ENCODE measurements at regions not wholly inside any gene's neighbourhood (a gene's known extent, or its start where the extent isn't known, plus 50 kb on each side); places are given as distances from the start of the nearest gene placed in this dataset.
"Not testable (repeated sequence)": the region's sequence is repeated elsewhere in the genome, so short reads cannot be mapped to it uniquely, and the experiment has no call there.

DNA sequence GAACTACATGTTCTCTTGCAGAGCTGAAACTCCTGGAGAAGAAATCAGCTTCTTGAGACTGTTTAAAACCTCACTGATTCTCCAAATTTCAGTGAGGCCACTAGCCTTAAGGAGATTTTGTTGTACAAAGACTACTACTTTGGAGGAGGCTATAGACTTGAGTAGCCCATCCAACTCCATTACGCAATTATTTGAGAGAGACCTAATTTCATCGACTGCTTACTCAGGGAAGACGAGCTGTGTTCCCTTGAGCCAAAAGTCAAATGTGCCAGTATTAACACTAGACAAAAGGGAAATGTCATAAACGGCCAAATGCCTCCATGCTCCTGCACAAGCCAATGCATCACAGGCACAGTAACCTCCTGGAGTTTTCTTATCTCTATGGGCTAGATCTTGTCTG is 182.8 kb upstream of the SESN3 start:
- ChIA-PET CTCF (no interaction called here), POLR2A (no interaction called here)
- TF ChIP-seq, protein P1, sequence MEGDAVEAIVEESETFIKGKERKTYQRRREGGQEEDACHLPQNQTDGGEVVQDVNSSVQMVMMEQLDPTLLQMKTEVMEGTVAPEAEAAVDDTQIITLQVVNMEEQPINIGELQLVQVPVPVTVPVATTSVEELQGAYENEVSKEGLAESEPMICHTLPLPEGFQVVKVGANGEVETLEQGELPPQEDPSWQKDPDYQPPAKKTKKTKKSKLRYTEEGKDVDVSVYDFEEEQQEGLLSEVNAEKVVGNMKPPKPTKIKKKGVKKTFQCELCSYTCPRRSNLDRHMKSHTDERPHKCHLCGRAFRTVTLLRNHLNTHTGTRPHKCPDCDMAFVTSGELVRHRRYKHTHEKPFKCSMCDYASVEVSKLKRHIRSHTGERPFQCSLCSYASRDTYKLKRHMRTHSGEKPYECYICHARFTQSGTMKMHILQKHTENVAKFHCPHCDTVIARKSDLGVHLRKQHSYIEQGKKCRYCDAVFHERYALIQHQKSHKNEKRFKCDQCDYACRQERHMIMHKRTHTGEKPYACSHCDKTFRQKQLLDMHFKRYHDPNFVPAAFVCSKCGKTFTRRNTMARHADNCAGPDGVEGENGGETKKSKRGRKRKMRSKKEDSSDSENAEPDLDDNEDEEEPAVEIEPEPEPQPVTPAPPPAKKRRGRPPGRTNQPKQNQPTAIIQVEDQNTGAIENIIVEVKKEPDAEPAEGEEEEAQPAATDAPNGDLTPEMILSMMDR (IDR thresholded peaks at IDR 0.05; ENCODE audit: insufficient read depth in 1 of 2, low read depth in 1 of 2, low read length in 1 of 2, severe bottlenecking in 1 of 2, unreplicated experiment in 1 of 2) = no peak
- Mint-ChIP-seq H3K9me3 (ENCODE audit: unreplicated experiment) (no peaks in the 10 kb centered on the region), H3K27ac (ENCODE audit: unreplicated experiment) (no peak overlapping the region), H3K4me1 (ENCODE audit: low read depth, unreplicated experiment) (no peaks in the 10 kb centered on the region), H3K36me3 (ENCODE audit: insufficient read depth, unreplicated experiment) (no peaks in the 10 kb centered on the region), H3K4me3 (ENCODE audit: unreplicated experiment) (no peak overlapping the region), H3K27me3 (ENCODE audit: insufficient read depth, unreplicated experiment) (peaks cover 3% of the 10 kb centered on the region)
- no peak overlapping the region for H3K4me3 ChIP-seq (ENCODE audit: low read depth, low read length)
- BruUV-seq (replicated peaks) = no TSS peak
- H3K27me3 ChIP-seq (replicated peaks; ENCODE audit: control insufficient read depth, insufficient read depth, low read length) = no peaks in the 10 kb centered on the region
- no peaks in the 10 kb centered on the region for H3K36me3 ChIP-seq (ENCODE audit: control insufficient read depth, insufficient read depth, low read length)
- no peaks in the 10 kb centered on the region; the same call in 1 of the 2 replicates for H3K9me3 ChIP-seq
- DNase-seq = no peak
- no peaks in the 10 kb centered on the region for H3K4me1 ChIP-seq
- intact Hi-C loops (cut with micrococcal nuclease; ENCODE audit: unreplicated experiment) = no loop called here

DNA sequence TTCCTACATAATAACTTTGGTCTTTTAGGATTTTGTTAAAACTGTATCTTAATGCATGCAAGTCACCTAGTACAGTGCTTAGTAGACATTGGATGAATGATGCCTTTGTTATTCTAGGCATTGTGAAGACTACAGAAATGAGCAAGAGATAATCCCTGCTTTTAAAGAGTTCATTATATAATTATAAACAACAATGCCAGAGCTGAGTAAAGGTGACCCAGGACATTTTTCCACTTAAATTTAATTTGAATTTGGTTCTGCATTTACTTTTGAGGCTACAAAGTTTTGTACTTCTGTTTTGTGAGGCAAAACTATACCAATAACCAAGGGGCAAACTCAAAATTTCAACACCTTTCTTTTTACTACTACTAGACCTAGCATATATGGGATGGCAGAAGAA is 182.0 kb upstream of the SESN3 start:
- intact Hi-C loops (cut with micrococcal nuclease; ENCODE audit: unreplicated experiment) = no loop called here
- peaks cover 3% of the 10 kb centered on the region for H3K27me3 Mint-ChIP-seq (ENCODE audit: insufficient read depth, unreplicated experiment)
- H3K9me3 Mint-ChIP-seq (ENCODE audit: unreplicated experiment) = no peaks in the 10 kb centered on the region
- H3K4me1 ChIP-seq = no peaks in the 10 kb centered on the region
- H3K4me3 Mint-ChIP-seq (ENCODE audit: unreplicated experiment) = no peak overlapping the region
- no peak overlapping the region for H3K27ac Mint-ChIP-seq (ENCODE audit: unreplicated experiment)
- ChIA-PET CTCF (no interaction called here), POLR2A (no interaction called here)
- no peaks in the 10 kb centered on the region for H3K36me3 Mint-ChIP-seq (ENCODE audit: insufficient read depth, unreplicated experiment)
- no peak overlapping the region for H3K4me3 ChIP-seq (ENCODE audit: low read depth, low read length)
- no peaks in the 10 kb centered on the region for H3K36me3 ChIP-seq (ENCODE audit: control insufficient read depth, insufficient read depth, low read length)
- no peaks in the 10 kb centered on the region for H3K4me1 Mint-ChIP-seq (ENCODE audit: low read depth, unreplicated experiment)
- BruUV-seq (replicated peaks) = no TSS peak
- no peaks in the 10 kb centered on the region; the same call in 1 of the 2 replicates for H3K9me3 ChIP-seq
- TF ChIP-seq, protein P1 (IDR thresholded peaks at IDR 0.05; ENCODE audit: insufficient read depth in 1 of 2, low read depth in 1 of 2, low read length in 1 of 2, severe bottlenecking in 1 of 2, unreplicated experiment in 1 of 2) = no peak
- H3K27me3 ChIP-seq (replicated peaks; ENCODE audit: control insufficient read depth, insufficient read depth, low read length) = no peaks in the 10 kb centered on the region
- DNase-seq = no peak

- no peak for DNase-seq
- no peaks in the 10 kb centered on the region for H3K4me1 Mint-ChIP-seq (ENCODE audit: low read depth, unreplicated experiment)
- H3K4me1 ChIP-seq = no peaks in the 10 kb centered on the region
- no TSS peak for BruUV-seq (replicated peaks)
- ChIA-PET CTCF (no interaction called here), POLR2A (no interaction called here)
- intact Hi-C loops (cut with micrococcal nuclease; ENCODE audit: unreplicated experiment) = no loop called here
- H3K27ac Mint-ChIP-seq (ENCODE audit: unreplicated experiment) = no peak overlapping the region
- H3K36me3 ChIP-seq (ENCODE audit: control insufficient read depth, insufficient read depth, low read length) = no peaks in the 10 kb centered on the region
- no peak overlapping the region for H3K4me3 Mint-ChIP-seq (ENCODE audit: unreplicated experiment)
- H3K4me3 ChIP-seq (ENCODE audit: low read depth, low read length) = no peak overlapping the region
- H3K27me3 ChIP-seq (replicated peaks; ENCODE audit: control insufficient read depth, insufficient read depth, low read length) = no peaks in the 10 kb centered on the region
- H3K9me3 Mint-ChIP-seq (ENCODE audit: unreplicated experiment) = no peaks in the 10 kb centered on the region
- H3K27me3 Mint-ChIP-seq (ENCODE audit: insufficient read depth, unreplicated experiment) = peaks cover 3% of the 10 kb centered on the region
- H3K36me3 Mint-ChIP-seq (ENCODE audit: insufficient read depth, unreplicated experiment) = no peaks in the 10 kb centered on the region
- no peaks in the 10 kb centered on the region; the same call in 1 of the 2 replicates for H3K9me3 ChIP-seq
- TF ChIP-seq, protein P1 (IDR thresholded peaks at IDR 0.05; ENCODE audit: insufficient read depth in 1 of 2, low read depth in 1 of 2, low read length in 1 of 2, severe bottlenecking in 1 of 2, unreplicated experiment in 1 of 2) = no peak
Measured at GRCh38 chr11:95412074-95412473, 181.1 kb upstream of the SESN3 start.

- H3K4me1 Mint-ChIP-seq (ENCODE audit: low read depth, unreplicated experiment); H3K4me3 Mint-ChIP-seq (ENCODE audit: unreplicated experiment); CTCF ChIA-PET; H3K9me3 Mint-ChIP-seq (ENCODE audit: unreplicated experiment); H3K27ac Mint-ChIP-seq (ENCODE audit: unreplicated experiment); H3K4me1 ChIP-seq; H3K27me3 Mint-ChIP-seq (ENCODE audit: insufficient read depth, unreplicated experiment); DNase-seq; H3K4me3 ChIP-seq (ENCODE audit: low read depth, low read length); intact Hi-C loops (cut with micrococcal nuclease; ENCODE audit: unreplicated experiment); H3K36me3 ChIP-seq (ENCODE audit: control insufficient read depth, insufficient read depth, low read length); POLR2A ChIA-PET; BruUV-seq (replicated peaks); H3K9me3 ChIP-seq; H3K36me3 Mint-ChIP-seq (ENCODE audit: insufficient read depth, unreplicated experiment); H3K27me3 ChIP-seq (replicated peaks; ENCODE audit: control insufficient read depth, insufficient read depth, low read length): not testable (repeated sequence)
Measured at GRCh38 chr11:95410707-95411106, 179.7 kb upstream of the SESN3 start.

Data from Caco-2 (cell line).